ENCODE measurements at regions not wholly inside any gene's neighbourhood (a gene's known extent, or its start where the extent isn't known, plus 50 kb on each side); places are given as distances from the start of the nearest gene placed in this dataset.

- TF ChIP-seq CTCF (IDR thresholded peaks at IDR 0.05 in 4 of 5, conservative IDR thresholded peaks at IDR 0.05 in 1 of 5) (no peak), POLR2A (IDR thresholded peaks at IDR 0.05) (no peak)
Observed at GRCh38 chr7:32378988-32379387, 111.2 kb downstream of the LSM5 start.

Data from gastrocnemius medialis (tissue), 4 donors.